ENCODE measurements at regions not wholly inside any gene's neighbourhood (a gene's known extent, or its start where the extent isn't known, plus 50 kb on each side); places are given as distances from the start of the nearest gene placed in this dataset.

DNA sequence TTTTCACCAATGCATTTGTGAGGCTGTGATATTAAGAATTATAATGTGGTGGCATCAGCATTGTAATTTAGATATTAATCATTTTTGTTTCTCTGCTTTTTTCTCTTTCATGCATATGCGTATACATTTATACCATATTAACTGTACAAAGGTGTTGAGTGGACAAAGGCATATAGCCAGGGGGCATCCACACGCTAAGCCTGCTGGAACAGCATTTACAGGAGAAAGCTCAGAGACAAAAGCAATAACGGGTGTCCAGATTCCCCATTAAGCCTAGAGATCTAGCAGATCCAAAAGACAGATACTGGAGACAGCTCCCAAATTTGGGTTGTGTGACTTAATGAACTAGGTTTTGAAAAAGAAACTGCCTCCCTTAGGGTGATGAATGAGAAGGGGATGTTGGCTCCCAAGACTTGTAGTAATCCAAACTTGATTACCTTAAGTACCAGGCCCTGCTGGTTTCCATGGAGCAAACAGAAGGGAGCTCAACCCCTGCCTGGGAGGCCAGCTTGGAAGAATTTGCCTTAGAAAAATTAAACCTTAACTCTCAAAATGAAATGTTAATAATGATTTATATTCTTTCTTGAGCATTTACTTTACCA is 181.9 kb downstream of the SLC6A15 start:
- ATAC-seq (ENCODE audit: low FRiP score) (no peak), DNase-seq (ENCODE audit: low spot score) (no peak)
- TF ChIP-seq, protein P1, sequence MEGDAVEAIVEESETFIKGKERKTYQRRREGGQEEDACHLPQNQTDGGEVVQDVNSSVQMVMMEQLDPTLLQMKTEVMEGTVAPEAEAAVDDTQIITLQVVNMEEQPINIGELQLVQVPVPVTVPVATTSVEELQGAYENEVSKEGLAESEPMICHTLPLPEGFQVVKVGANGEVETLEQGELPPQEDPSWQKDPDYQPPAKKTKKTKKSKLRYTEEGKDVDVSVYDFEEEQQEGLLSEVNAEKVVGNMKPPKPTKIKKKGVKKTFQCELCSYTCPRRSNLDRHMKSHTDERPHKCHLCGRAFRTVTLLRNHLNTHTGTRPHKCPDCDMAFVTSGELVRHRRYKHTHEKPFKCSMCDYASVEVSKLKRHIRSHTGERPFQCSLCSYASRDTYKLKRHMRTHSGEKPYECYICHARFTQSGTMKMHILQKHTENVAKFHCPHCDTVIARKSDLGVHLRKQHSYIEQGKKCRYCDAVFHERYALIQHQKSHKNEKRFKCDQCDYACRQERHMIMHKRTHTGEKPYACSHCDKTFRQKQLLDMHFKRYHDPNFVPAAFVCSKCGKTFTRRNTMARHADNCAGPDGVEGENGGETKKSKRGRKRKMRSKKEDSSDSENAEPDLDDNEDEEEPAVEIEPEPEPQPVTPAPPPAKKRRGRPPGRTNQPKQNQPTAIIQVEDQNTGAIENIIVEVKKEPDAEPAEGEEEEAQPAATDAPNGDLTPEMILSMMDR (IDR thresholded peaks at IDR 0.05) = no peak

DNA sequence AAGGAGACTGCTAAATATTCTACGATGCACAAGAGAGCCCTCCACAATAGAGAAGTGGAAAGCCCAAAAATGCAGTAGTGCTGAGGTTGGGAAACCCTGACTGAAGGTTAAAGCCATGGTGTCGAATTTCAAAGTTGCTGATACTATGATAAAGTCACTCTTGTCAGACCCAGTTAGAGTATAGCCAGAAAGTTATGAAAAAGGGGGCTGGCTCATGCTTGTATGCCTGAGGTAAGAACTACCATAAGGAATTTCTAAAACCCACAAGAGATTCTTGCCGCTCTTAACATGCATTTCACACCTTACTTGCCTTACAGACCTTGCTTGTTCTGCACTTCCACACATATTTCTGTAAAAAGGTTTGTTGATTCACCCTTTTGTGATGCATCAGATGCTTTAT is 184.6 kb downstream of the SLC6A15 start:
- ATAC-seq (ENCODE audit: low FRiP score) (no peak), DNase-seq (ENCODE audit: low spot score) (no peak)
- TF ChIP-seq, protein P1 (IDR thresholded peaks at IDR 0.05) = no peak

DNA sequence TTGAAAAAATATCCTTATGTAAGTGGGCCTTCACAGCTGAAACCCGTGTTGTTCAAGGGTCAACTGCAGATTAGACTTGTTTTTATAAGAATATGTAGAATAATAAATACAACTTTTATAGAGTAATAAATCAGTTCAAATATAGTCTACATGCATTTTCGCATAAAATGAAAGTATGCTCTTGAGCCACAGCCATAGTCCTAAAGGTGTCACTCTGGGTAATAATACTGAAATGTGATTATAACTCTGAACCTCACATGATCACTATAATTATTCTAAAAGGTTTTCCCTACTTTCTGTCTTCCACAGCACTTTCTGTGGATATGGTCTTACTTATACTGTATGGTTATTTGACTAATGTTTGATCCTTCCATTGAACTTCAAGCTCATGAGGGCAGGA is 185.8 kb downstream of the SLC6A15 start:
- DNase-seq (ENCODE audit: low spot score) = no peak
- ATAC-seq (ENCODE audit: low FRiP score) = no peak
- TF ChIP-seq, protein P1 (IDR thresholded peaks at IDR 0.05) = no peak

GRCh38 chr12:84723988-84724387 is 188.6 kb downstream of the SLC6A15 start:
- DNase-seq (ENCODE audit: low spot score) = no peak
- TF ChIP-seq, protein P1 (IDR thresholded peaks at IDR 0.05) = no peak
- no peak for ATAC-seq (ENCODE audit: low FRiP score)

GRCh38 chr12:84719997-84720396 is 192.6 kb downstream of the SLC6A15 start:
- no peak for DNase-seq (ENCODE audit: low spot score)
- ATAC-seq (ENCODE audit: low FRiP score) = no peak
- TF ChIP-seq, protein P1 (IDR thresholded peaks at IDR 0.05) = no peak

- TF ChIP-seq, protein P1 (IDR thresholded peaks at IDR 0.05) = no peak
- ATAC-seq (ENCODE audit: low FRiP score) (no peak), DNase-seq (ENCODE audit: low spot score) (no peak)
Measured at GRCh38 chr12:84718906-84719305, 193.7 kb downstream of the SLC6A15 start.

- ATAC-seq (ENCODE audit: low FRiP score) (no peak), DNase-seq (ENCODE audit: low spot score) (no peak)
- TF ChIP-seq, protein P1 (IDR thresholded peaks at IDR 0.05) = no peak
Measured at GRCh38 chr12:84712747-84713146, 199.9 kb downstream of the SLC6A15 start.
